Esophagus muscularis mucosa (tissue), 4 donors: ENCODE measurements at regions not wholly inside any gene's neighbourhood (a gene's known extent, or its start where the extent isn't known, plus 50 kb on each side); places are given as distances from the start of the nearest gene placed in this dataset.

Source experiments
- DNase-seq: peaks from one replicate; pipeline ENCODE4 v3.0.0-alpha.2; 2017; ENCODE audit errors: extremely low spot score
- H3K27ac ChIP-seq, 4 donors: fragments of 200-600 bp; sonication (generic); replicated peaks in 1 of 4; 1 replicate in 3 of 4; 2 replicates in 1 of 4; pipeline ENCODE4 v1.5.1; 2016 to 2019; ENCODE audit warnings: mild to moderate bottlenecking in 1 of 4
- H3K27me3 ChIP-seq, 4 donors: fragments of 200-600 bp; sonication (generic); one replicate each; pipeline versions ENCODE4 v1.5.1 to v1.6.0; 2016 to 2019
- H3K36me3 ChIP-seq, 4 donors: fragments of 200-600 bp; sonication (generic); one replicate each; pipeline ENCODE4 v1.5.1; 2016 to 2019
- H3K4me1 ChIP-seq, 4 donors: fragments of 200-600 bp; sonication (generic); one replicate each; pipeline ENCODE4 v1.5.1; 2016 to 2019
- H3K4me3 ChIP-seq, 4 donors: fragments of 200-600 bp; sonication (generic); 1 replicate in 2 of 4; 2 replicates in 2 of 4; pipeline ENCODE4 v1.5.1; 2016 to 2019; ENCODE audit warnings: mild to moderate bottlenecking in 4 of 4, moderate library complexity in 1 of 4
- H3K9me3 ChIP-seq, 4 donors: fragments of 200-600 bp; sonication (generic); 1 replicate in 3 of 4; 2 replicates in 1 of 4; pipeline ENCODE4 v1.5.1; 2016 to 2019
- CTCF ChIP-seq, 3 experiments: fragments of 200-600 bp in 2 of 3; fragments of 450-650 bp in 1 of 3; sonication (generic) in 2 of 3; IDR thresholded peaks; one replicate each; pipeline ENCODE4 v1.5.1; 2017 to 2019; ENCODE audit warnings: antibody characterized with exemption in 3 of 3, mild to moderate bottlenecking in 2 of 3, moderate library complexity in 1 of 3
- EP300 ChIP-seq: sonication (generic); formaldehyde crosslinking; IDR thresholded peaks from one replicate; pipeline ENCODE4 v1.6.1; 2017; ENCODE audit warnings: antibody characterized with exemption
- POLR2A ChIP-seq: fragments of 450-650 bp; IDR thresholded peaks from one replicate; pipeline ENCODE4 v1.6.1; 2017; ENCODE audit warnings: antibody characterized with exemption, moderate library complexity, mild to moderate bottlenecking, low read depth
- POLR2AphosphoS5 ChIP-seq, 2 donors: sonication (generic); formaldehyde crosslinking; IDR thresholded peaks; one replicate each; pipeline ENCODE4 v1.6.1; 2017; ENCODE audit warnings: antibody characterized with exemption in 2 of 2
- WGBS: methylation state at CpG from one replicate; pipeline ENCODE4 v1.1.5; 2018; 5-methylcytosine and 5-hydroxymethylcytosine counted together
- intact Hi-C: fragments of 100-400 bp; cut with DNase I; formaldehyde crosslinking; loops from one replicate; pipeline ENCODE4 v1.15.1; 2023

DNA sequence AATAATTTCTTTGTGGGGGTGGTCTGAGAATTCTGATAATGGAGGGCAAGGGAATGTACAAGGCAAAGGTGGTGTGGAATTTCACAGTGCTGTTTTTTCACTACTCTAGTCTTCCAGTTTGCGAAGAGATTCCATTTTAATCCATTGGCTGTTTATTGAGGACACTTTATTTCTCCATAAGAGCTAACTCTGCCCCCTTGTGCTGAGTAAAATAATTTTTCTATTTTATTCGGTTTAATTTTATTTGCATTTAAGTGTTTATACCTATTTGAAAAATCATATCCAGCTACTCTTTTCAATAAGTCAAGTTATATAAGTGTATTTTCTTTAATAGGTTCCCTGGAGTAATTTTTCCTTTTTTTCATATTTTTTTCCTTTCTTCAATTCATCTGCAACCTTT lies 840.1 kb downstream of the TUSC7 start:
- intact Hi-C loops: no loop called here
- Histone ChIP-seq H3K4me1 (no peaks in the 10 kb centered on the region), H3K9me3 (no peaks in the 10 kb centered on the region), H3K27me3 (no peaks in the 10 kb centered on the region), H3K4me3 (no peak overlapping the region), H3K27ac (no peak overlapping the region), H3K36me3 (no peaks in the 10 kb centered on the region)
- DNase-seq: no peak
- WGBS: 92% methylated on average over 2 of the region's 2 CpGs
- no peak for TF ChIP-seq CTCF (IDR thresholded peaks at IDR 0.05)
- no peak for TF ChIP-seq EP300
- no peak for TF ChIP-seq POLR2A
- TF ChIP-seq POLR2AphosphoS5 (IDR thresholded peaks at IDR 0.05): no peak

DNA sequence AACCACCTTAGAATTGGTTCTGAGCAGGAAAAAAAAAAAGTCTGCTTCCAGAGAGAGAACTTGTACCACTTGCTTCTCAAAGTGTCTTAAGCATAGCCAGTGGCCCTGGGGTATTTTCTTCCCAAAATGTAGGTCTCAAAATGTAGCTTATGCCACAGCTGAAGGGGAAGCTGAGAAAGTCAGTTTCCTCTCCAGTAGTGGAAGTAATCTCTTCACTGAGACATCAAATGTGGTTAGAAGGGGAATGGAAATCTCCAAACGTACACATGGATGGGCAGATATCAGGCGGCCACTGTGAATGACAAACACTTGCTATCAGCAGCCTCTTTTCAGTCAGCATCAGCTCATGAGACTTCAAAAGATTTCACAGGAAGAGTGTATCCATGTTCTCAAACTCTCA lies 841.2 kb downstream of the TUSC7 start:
- H3K27me3 ChIP-seq: no peaks in the 10 kb centered on the region
- intact Hi-C loops: no loop called here
- WGBS: 93% methylated on average over 2 of the region's 2 CpGs
- H3K4me1 ChIP-seq: no peaks in the 10 kb centered on the region
- no peak for TF ChIP-seq EP300
- no peak for DNase-seq
- H3K27ac ChIP-seq: no peak overlapping the region
- no peaks in the 10 kb centered on the region for H3K36me3 ChIP-seq
- H3K4me3 ChIP-seq: no peak overlapping the region
- H3K9me3 ChIP-seq: no peaks in the 10 kb centered on the region

DNA sequence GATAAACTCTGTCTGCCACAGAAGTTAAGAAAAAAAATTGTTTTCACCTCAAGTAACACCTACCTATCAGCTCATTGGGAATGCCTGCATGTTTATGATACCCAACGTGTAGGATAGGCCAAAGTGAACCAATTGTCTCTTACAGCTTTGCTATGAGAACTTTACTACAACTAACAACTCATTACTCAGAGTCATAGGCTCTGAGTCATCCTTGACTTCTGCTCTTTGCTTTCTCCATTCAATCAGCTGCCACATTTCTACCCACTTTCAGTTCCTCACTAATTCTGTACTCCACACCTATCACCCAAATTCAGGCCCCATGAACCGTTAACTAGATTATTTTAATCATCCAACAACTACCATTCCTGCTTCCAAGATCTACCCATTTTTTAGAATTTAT lies 843.9 kb downstream of the TUSC7 start:
- no peak overlapping the region for H3K4me3 ChIP-seq
- DNase-seq: no peak

GRCh38 chr3:117556646-117557407 lies 847.2 kb downstream of the TUSC7 start:
- Histone ChIP-seq H3K4me3 (no peak overlapping the region), H3K27me3 (no peaks in the 10 kb centered on the region), H3K9me3 (no peaks in the 10 kb centered on the region), H3K36me3 (no peaks in the 10 kb centered on the region), H3K27ac (no peak overlapping the region), H3K4me1 (no peaks in the 10 kb centered on the region)
- 82% methylated on average over 2 of the region's 2 CpGs for WGBS
- TF ChIP-seq POLR2AphosphoS5 (IDR thresholded peaks at IDR 0.05) (no peak), CTCF (IDR thresholded peaks at IDR 0.05) (no peak), POLR2A (no peak), EP300 (no peak)
- intact Hi-C loops: no loop called here
- no peak for DNase-seq

More for the DNA sequence above, 843.9 kb downstream of the TUSC7 start:
- H3K9me3 ChIP-seq: no peaks in the 10 kb centered on the region
- H3K27me3 ChIP-seq: no peaks in the 10 kb centered on the region
- H3K36me3 ChIP-seq: no peaks in the 10 kb centered on the region
- no peak overlapping the region for H3K27ac ChIP-seq
- no peak for TF ChIP-seq POLR2AphosphoS5 (IDR thresholded peaks at IDR 0.05)
- no peak for TF ChIP-seq EP300
- TF ChIP-seq CTCF (IDR thresholded peaks at IDR 0.05): no peak
- TF ChIP-seq POLR2A: no peak
- no peaks in the 10 kb centered on the region for H3K4me1 ChIP-seq
- WGBS: 66% methylated on average over 2 of the region's 2 CpGs
- intact Hi-C loops: no loop called here

DNA sequence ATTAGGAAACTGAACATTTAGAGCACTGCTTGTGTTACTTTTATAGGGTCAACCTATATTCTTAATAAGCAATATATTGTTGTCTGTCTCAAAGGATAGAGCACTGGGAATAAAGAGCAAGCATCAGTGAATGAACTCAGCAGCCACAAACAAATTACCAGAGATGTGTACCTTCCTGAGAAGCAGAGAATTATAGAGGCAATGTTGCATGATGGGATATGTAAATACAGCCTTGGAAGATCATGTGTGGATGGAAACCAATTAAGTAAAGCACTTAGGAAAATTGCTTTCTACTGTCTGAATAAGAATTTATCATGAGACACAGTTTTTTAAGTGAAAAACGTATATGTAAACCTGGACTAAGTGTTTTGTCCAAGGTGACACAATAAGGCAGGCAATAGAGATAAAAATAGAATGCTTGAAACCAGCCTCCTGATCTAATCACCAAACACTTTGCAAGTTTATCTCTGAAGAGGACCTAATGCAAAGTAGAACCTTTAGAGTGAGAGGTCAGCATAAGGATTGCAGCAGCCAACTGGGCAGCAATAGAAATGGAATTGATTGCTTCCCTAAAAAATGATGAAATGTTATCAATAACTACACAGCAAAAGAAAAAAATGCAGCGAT lies 848.0 kb downstream of the TUSC7 start:
- intact Hi-C loops: no loop called here
- WGBS: 78% methylated on average over 2 of the region's 2 CpGs
- no peaks in the 10 kb centered on the region for H3K27me3 ChIP-seq
- H3K4me3 ChIP-seq: no peak overlapping the region
- no peaks in the 10 kb centered on the region for H3K36me3 ChIP-seq
- no peaks in the 10 kb centered on the region for H3K9me3 ChIP-seq
- DNase-seq: no peak
- no peak overlapping the region for H3K27ac ChIP-seq
- TF ChIP-seq CTCF (IDR thresholded peaks at IDR 0.05): no peak
- TF ChIP-seq EP300: no peak
- TF ChIP-seq POLR2A: no peak
- TF ChIP-seq POLR2AphosphoS5 (IDR thresholded peaks at IDR 0.05): no peak
- no peaks in the 10 kb centered on the region for H3K4me1 ChIP-seq
